ENCODE measurements at regions not wholly inside any gene's neighbourhood (a gene's known extent, or its start where the extent isn't known, plus 50 kb on each side); places are given as distances from the start of the nearest gene placed in this dataset.

DNA sequence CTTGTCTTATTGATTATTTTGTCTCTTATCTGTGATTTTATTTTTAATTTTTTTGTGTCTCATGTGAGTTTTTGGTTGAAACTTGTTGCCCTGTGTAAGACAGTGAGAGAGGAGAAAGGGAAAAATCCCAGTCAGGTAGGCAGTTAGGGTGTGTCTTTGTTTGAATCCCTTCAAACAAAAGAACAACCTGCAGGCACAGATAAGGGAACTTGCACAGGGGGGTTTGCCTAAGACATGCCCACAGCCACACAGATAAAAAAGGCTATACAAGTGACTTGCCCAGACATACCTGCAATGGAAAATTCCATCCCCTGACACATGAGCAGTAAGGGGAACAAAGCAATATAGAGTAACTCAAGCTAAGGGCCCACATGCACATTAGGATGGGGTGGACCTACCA is 127.8 kb upstream of the PLET1 start:
- no peaks in the 10 kb centered on the region for H3K79me2 ChIP-seq (ENCODE audit: control insufficient read depth, low read length)
- H3K27me3 ChIP-seq (ENCODE audit: control insufficient read depth, low read length), result no peaks in the 10 kb centered on the region
- H3K9me2 ChIP-seq (replicated peaks; ENCODE audit: control insufficient read depth, low read length), result no peaks in the 10 kb centered on the region
- H3K4me2 ChIP-seq (ENCODE audit: low read length), result no peak overlapping the region
- H4K20me1 ChIP-seq (ENCODE audit: control insufficient read depth, insufficient read depth, low read depth, low read length), result no peaks in the 10 kb centered on the region
- H3K36me3 ChIP-seq (ENCODE audit: control insufficient read depth, low read length), result no peaks in the 10 kb centered on the region
- no peaks in the 10 kb centered on the region for H3K4me1 ChIP-seq (ENCODE audit: control insufficient read depth, low read length)
- no peaks in the 10 kb centered on the region for H3K9me3 ChIP-seq (ENCODE audit: control insufficient read depth, insufficient read depth, low read length)
- TF ChIP-seq EZH2phosphoT487 (IDR thresholded peaks at IDR 0.05; ENCODE audit: borderline replicate concordance, low read length), result no peak
- TF ChIP-seq, protein P1, sequence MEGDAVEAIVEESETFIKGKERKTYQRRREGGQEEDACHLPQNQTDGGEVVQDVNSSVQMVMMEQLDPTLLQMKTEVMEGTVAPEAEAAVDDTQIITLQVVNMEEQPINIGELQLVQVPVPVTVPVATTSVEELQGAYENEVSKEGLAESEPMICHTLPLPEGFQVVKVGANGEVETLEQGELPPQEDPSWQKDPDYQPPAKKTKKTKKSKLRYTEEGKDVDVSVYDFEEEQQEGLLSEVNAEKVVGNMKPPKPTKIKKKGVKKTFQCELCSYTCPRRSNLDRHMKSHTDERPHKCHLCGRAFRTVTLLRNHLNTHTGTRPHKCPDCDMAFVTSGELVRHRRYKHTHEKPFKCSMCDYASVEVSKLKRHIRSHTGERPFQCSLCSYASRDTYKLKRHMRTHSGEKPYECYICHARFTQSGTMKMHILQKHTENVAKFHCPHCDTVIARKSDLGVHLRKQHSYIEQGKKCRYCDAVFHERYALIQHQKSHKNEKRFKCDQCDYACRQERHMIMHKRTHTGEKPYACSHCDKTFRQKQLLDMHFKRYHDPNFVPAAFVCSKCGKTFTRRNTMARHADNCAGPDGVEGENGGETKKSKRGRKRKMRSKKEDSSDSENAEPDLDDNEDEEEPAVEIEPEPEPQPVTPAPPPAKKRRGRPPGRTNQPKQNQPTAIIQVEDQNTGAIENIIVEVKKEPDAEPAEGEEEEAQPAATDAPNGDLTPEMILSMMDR (IDR thresholded peaks at IDR 0.05; ENCODE audit: low read depth, low read length, poor library complexity, severe bottlenecking), result no peak
- H3K27ac ChIP-seq (ENCODE audit: low read depth, low read length), result no peak overlapping the region
- H3F3A ChIP-seq (ENCODE audit: control insufficient read depth, insufficient read depth), result no peaks in the 10 kb centered on the region
- H3K4me3 ChIP-seq (ENCODE audit: low read length), result no peak overlapping the region

DNA sequence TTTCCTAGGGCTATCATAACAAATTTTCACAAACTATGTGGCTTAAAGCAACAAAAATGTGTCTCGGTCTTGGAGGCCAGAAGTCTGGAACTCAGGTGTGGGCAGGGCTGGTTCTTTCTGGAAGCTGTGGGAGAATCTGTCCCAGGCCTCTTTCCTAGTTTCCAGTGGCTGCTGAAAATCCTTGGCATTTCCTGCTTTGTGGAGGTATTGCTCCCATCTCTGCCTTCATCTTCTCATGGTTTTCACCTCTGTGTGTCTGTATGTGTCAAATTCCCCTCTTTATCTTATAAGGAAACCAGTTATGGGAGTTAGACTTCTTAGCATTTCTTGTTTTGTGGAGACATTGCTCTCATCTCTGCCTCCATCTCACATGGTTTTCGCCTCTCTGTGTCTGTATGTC is 130.4 kb upstream of the PLET1 start:
- H3K4me1 ChIP-seq (ENCODE audit: control insufficient read depth, low read length), result no peaks in the 10 kb centered on the region
- TF ChIP-seq, protein P1 (IDR thresholded peaks at IDR 0.05; ENCODE audit: low read depth, low read length, poor library complexity, severe bottlenecking), result no peak
- TF ChIP-seq EZH2phosphoT487 (IDR thresholded peaks at IDR 0.05; ENCODE audit: borderline replicate concordance, low read length), result no peak
- H4K20me1 ChIP-seq (ENCODE audit: control insufficient read depth, insufficient read depth, low read depth, low read length), result no peaks in the 10 kb centered on the region
- no peaks in the 10 kb centered on the region for H3K36me3 ChIP-seq (ENCODE audit: control insufficient read depth, low read length)
- no peaks in the 10 kb centered on the region for H3K79me2 ChIP-seq (ENCODE audit: control insufficient read depth, low read length)
- H3K4me3 ChIP-seq (ENCODE audit: low read length), result no peak overlapping the region
- no peak overlapping the region for H3K27ac ChIP-seq (ENCODE audit: low read depth, low read length)
- H3K9me2 ChIP-seq (replicated peaks; ENCODE audit: control insufficient read depth, low read length), result no peaks in the 10 kb centered on the region
- H3K4me2 ChIP-seq (ENCODE audit: low read length), result no peak overlapping the region
- no peaks in the 10 kb centered on the region for H3K9me3 ChIP-seq (ENCODE audit: control insufficient read depth, insufficient read depth, low read length)
- no peaks in the 10 kb centered on the region for H3K27me3 ChIP-seq (ENCODE audit: control insufficient read depth, low read length)
- no peaks in the 10 kb centered on the region for H3F3A ChIP-seq (ENCODE audit: control insufficient read depth, insufficient read depth)

DNA sequence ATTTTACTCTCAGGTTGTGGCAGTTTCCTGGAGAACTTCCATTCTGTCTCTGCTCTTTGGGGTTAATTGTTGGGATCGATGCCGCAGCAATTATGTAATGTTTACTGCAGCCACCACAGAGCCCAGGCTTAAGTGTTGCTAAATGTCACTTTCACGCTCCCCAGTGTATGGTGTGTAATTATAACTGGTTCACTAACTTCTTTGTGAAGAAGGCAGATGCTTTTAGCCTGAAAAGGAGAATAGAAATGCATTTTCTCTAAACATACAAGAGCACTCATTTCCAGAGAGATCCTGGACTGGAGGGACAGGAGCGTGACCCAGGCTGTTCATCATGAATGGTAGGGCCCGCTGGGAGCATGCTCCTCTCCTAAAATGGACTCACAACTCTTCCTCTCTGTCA is 132.2 kb upstream of the PLET1 start:
- no peaks in the 10 kb centered on the region for H3K9me2 ChIP-seq (replicated peaks; ENCODE audit: control insufficient read depth, low read length)
- H4K20me1 ChIP-seq (ENCODE audit: control insufficient read depth, insufficient read depth, low read depth, low read length), result no peaks in the 10 kb centered on the region
- H3K79me2 ChIP-seq (ENCODE audit: control insufficient read depth, low read length), result no peaks in the 10 kb centered on the region
- TF ChIP-seq EZH2phosphoT487 (IDR thresholded peaks at IDR 0.05; ENCODE audit: borderline replicate concordance, low read length), result no peak
- TF ChIP-seq, protein P1 (IDR thresholded peaks at IDR 0.05; ENCODE audit: low read depth, low read length, poor library complexity, severe bottlenecking), result no peak
- H3K4me3 ChIP-seq (ENCODE audit: low read length), result no peak overlapping the region
- no peaks in the 10 kb centered on the region for H3F3A ChIP-seq (ENCODE audit: control insufficient read depth, insufficient read depth)
- H3K4me1 ChIP-seq (ENCODE audit: control insufficient read depth, low read length), result no peaks in the 10 kb centered on the region
- no peak overlapping the region for H3K4me2 ChIP-seq (ENCODE audit: low read length)
- H3K36me3 ChIP-seq (ENCODE audit: control insufficient read depth, low read length), result no peaks in the 10 kb centered on the region
- no peak overlapping the region for H3K27ac ChIP-seq (ENCODE audit: low read depth, low read length)
- H3K9me3 ChIP-seq (ENCODE audit: control insufficient read depth, insufficient read depth, low read length), result no peaks in the 10 kb centered on the region
- no peaks in the 10 kb centered on the region for H3K27me3 ChIP-seq (ENCODE audit: control insufficient read depth, low read length)

DNA sequence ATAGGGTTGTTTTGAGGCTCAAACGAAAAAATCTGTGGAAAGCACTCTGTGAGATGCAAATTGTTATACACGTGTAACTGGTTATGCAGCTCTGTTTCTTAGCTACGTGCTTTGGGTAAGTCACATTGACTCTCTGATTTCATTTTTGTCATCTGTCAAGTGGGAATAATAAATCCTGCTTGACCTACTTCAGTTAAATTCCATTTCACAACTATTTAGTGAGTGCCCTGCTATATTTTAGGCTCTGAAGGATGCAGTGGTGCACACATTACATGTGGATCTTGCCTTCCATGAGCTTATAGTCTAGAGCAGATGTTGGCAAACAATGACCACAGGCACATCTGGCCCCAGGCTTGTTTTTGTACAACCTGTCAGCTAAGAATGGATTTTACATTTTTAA is 133.6 kb upstream of the PLET1 start:
- Histone ChIP-seq H3K27me3 (ENCODE audit: control insufficient read depth, low read length) (no peaks in the 10 kb centered on the region), H3K4me1 (ENCODE audit: control insufficient read depth, low read length) (no peaks in the 10 kb centered on the region), H3K27ac (ENCODE audit: low read depth, low read length) (no peak overlapping the region), H3K4me2 (ENCODE audit: low read length) (no peak overlapping the region), H3K36me3 (ENCODE audit: control insufficient read depth, low read length) (no peaks in the 10 kb centered on the region), H4K20me1 (ENCODE audit: control insufficient read depth, insufficient read depth, low read depth, low read length) (no peaks in the 10 kb centered on the region), H3K9me3 (ENCODE audit: control insufficient read depth, insufficient read depth, low read length) (no peaks in the 10 kb centered on the region), H3K9me2 (replicated peaks; ENCODE audit: control insufficient read depth, low read length) (no peaks in the 10 kb centered on the region), H3K79me2 (ENCODE audit: control insufficient read depth, low read length) (no peaks in the 10 kb centered on the region), H3K4me3 (ENCODE audit: low read length) (no peak overlapping the region), H3F3A (ENCODE audit: control insufficient read depth, insufficient read depth) (no peaks in the 10 kb centered on the region)
- TF ChIP-seq EZH2phosphoT487 (IDR thresholded peaks at IDR 0.05; ENCODE audit: borderline replicate concordance, low read length), result no peak
- TF ChIP-seq, protein P1 (IDR thresholded peaks at IDR 0.05; ENCODE audit: low read depth, low read length, poor library complexity, severe bottlenecking), result no peak

Measured in DOHH2 (cell line).